Cardiac muscle cell (in vitro differentiated cells and primary cell): ENCODE measurements at regions not wholly inside any gene's neighbourhood (a gene's known extent, or its start where the extent isn't known, plus 50 kb on each side); places are given as distances from the start of the nearest gene placed in this dataset.

ENCODE experiments used
- DNase-seq, 2 donors: peaks; one replicate each; pipeline versions ENCODE4 v3.0.0 to v3.0.0-alpha.2; 2010 to 2017; ENCODE audit warnings: low read depth in 1 of 2, low spot score in 1 of 2
- H3K27ac ChIP-seq: fragments of 200-600 bp; sonication (generic); 2 replicates; pipeline ENCODE4 v1.5.1; 2016
- H3K27me3 ChIP-seq: fragments of 200-600 bp; sonication (generic); 2 replicates; pipeline ENCODE4 v1.6.0; 2016; ENCODE audit warnings: control low read depth
- H3K36me3 ChIP-seq: fragments of 200-600 bp; sonication (generic); 2 replicates; pipeline ENCODE4 v1.5.1; 2016; ENCODE audit warnings: control low read depth
- H3K4me1 ChIP-seq: fragments of 200-600 bp; sonication (generic); 2 replicates; pipeline ENCODE4 v1.8.1; 2017; ENCODE audit warnings: low read depth, mild to moderate bottlenecking, mixed run types
- H3K4me3 ChIP-seq: fragments of 200-600 bp; sonication (generic); 2 replicates; pipeline ENCODE4 v1.5.1; 2016; ENCODE audit warnings: mild to moderate bottlenecking
- H3K9me3 ChIP-seq: fragments of 200-600 bp; sonication (generic); 2 replicates; pipeline ENCODE4 v1.5.1; 2017; ENCODE audit warnings: low read depth, mild to moderate bottlenecking, control low read depth
- CTCF ChIP-seq: IDR thresholded peaks from 2 replicates; pipeline ENCODE4 v1.5.1; 2012; ENCODE audit warnings: low read depth, mild to moderate bottlenecking, low read length

- no peaks in the 10 kb centered on the region for H3K27me3 ChIP-seq
- H3K4me1 ChIP-seq: no peaks in the 10 kb centered on the region
- no peaks in the 10 kb centered on the region for H3K9me3 ChIP-seq
- no peak overlapping the region for H3K4me3 ChIP-seq
- no peak overlapping the region for H3K27ac ChIP-seq
- TF ChIP-seq CTCF: no peak
- H3K36me3 ChIP-seq: no peaks in the 10 kb centered on the region
- no peak for DNase-seq
Observed at GRCh38 chr3:13179181-13179580, 106.0 kb upstream of the IQSEC1 start.

- Histone ChIP-seq H3K4me3 (no peak overlapping the region), H3K36me3 (no peaks in the 10 kb centered on the region), H3K27me3 (no peaks in the 10 kb centered on the region), H3K4me1 (no peaks in the 10 kb centered on the region), H3K9me3 (no peaks in the 10 kb centered on the region), H3K27ac (no peak overlapping the region)
- DNase-seq: no peak
- no peak for TF ChIP-seq CTCF
Observed at GRCh38 chr3:13178107-13178506, 104.9 kb upstream of the IQSEC1 start.

DNA sequence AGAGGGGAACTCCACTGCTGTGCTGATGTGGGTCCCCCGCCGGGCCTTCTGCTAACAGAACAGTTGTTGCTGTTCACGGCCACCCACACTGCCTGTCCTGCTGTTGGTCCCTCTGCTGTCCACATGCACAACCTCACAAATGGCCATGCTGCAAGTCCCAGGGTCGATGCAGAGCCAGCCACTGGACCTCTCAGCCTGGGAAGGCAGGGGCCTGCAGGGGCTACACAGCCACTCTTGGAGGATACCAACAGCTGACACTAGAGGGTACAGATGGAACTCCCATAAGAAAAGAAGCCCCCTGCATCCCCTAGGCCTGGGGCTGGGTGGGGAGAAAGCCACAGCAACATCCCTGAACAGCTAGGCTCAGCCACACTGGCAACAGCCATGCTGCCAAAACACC is 104.4 kb upstream of the IQSEC1 start:
- no peak for TF ChIP-seq CTCF
- DNase-seq: no peak
- Histone ChIP-seq H3K9me3 (no peaks in the 10 kb centered on the region), H3K27me3 (no peaks in the 10 kb centered on the region), H3K36me3 (no peaks in the 10 kb centered on the region), H3K4me3 (no peak overlapping the region), H3K27ac (no peak overlapping the region), H3K4me1 (no peaks in the 10 kb centered on the region)

- no peak for DNase-seq
- TF ChIP-seq CTCF: no peak
Observed at GRCh38 chr3:13177236-13177635, 104.0 kb upstream of the IQSEC1 start.

GRCh38 chr3:13176445-13176844 is 103.2 kb upstream of the IQSEC1 start:
- Histone ChIP-seq H3K27ac (no peak overlapping the region), H3K4me3 (no peak overlapping the region), H3K27me3 (no peaks in the 10 kb centered on the region), H3K36me3 (no peaks in the 10 kb centered on the region), H3K9me3 (no peaks in the 10 kb centered on the region), H3K4me1 (no peaks in the 10 kb centered on the region)
- TF ChIP-seq CTCF: no peak
- no peak for DNase-seq

More at GRCh38 chr3:13177236-13177635, 104.0 kb upstream of the IQSEC1 start:
- no peak overlapping the region for H3K4me3 ChIP-seq
- no peaks in the 10 kb centered on the region for H3K27me3 ChIP-seq
- no peaks in the 10 kb centered on the region for H3K36me3 ChIP-seq
- no peaks in the 10 kb centered on the region for H3K4me1 ChIP-seq
- H3K9me3 ChIP-seq: no peaks in the 10 kb centered on the region
- no peak overlapping the region for H3K27ac ChIP-seq

- no peak for TF ChIP-seq CTCF
- no peaks in the 10 kb centered on the region for H3K36me3 ChIP-seq
- no peaks in the 10 kb centered on the region for H3K9me3 ChIP-seq
Observed at GRCh38 chr3:13174803-13175135, 101.5 kb upstream of the IQSEC1 start.

More at GRCh38 chr3:13174803-13175135, 101.5 kb upstream of the IQSEC1 start:
- no peak overlapping the region for H3K27ac ChIP-seq
- H3K4me3 ChIP-seq: no peak overlapping the region
- DNase-seq: no peak
- no peaks in the 10 kb centered on the region for H3K4me1 ChIP-seq
- no peaks in the 10 kb centered on the region for H3K27me3 ChIP-seq
